ENCODE measurements at regions not wholly inside any gene's neighbourhood (a gene's known extent, or its start where the extent isn't known, plus 50 kb on each side); places are given as distances from the start of the nearest gene placed in this dataset.

GRCh38 chrX:23187819-23188218, 146.8 kb upstream of the PTCHD1 start:
- Histone ChIP-seq H3K9me3 (ENCODE audit: low read length) (no peaks in the 10 kb centered on the region), H2AFZ (ENCODE audit: low read length) (no peak overlapping the region), H3K9me2 (ENCODE audit: low read depth, low read length) (no peaks in the 10 kb centered on the region), H3K9ac (ENCODE audit: low read length) (no peak overlapping the region), H4K20me1 (ENCODE audit: insufficient read depth, low read length) (no peaks in the 10 kb centered on the region), H3K36me3 (ENCODE audit: insufficient read depth, low read length) (no peaks in the 10 kb centered on the region), H3K79me2 (ENCODE audit: insufficient read depth, low read length) (no peaks in the 10 kb centered on the region), H3K4me2 (ENCODE audit: low read length) (no peak overlapping the region), H3F3A (ENCODE audit: insufficient read depth, low read length) (no peaks in the 10 kb centered on the region), H3K27me3 (ENCODE audit: insufficient read depth, low read length) (no peaks in the 10 kb centered on the region), H3K4me1 (ENCODE audit: insufficient read depth, low read length, severe bottlenecking) (no peaks in the 10 kb centered on the region), H3K27ac (ENCODE audit: low read depth, low read length, poor library complexity, severe bottlenecking) (no peak overlapping the region), H3K4me3 (ENCODE audit: low read depth, low read length, poor library complexity, severe bottlenecking) (no peak overlapping the region)
- TF ChIP-seq EZH2 (IDR thresholded peaks at IDR 0.05; ENCODE audit: borderline replicate concordance, low read length) (no peak), CTCF (IDR thresholded peaks at IDR 0.05; ENCODE audit: low read length) (no peak)

GRCh38 chrX:23194885-23195554, 139.6 kb upstream of the PTCHD1 start:
- no peaks in the 10 kb centered on the region for H3K9me2 ChIP-seq (ENCODE audit: low read depth, low read length)
- H3K79me2 ChIP-seq (ENCODE audit: insufficient read depth, low read length) = no peaks in the 10 kb centered on the region
- no peak overlapping the region for H3K27ac ChIP-seq (ENCODE audit: low read depth, low read length, poor library complexity, severe bottlenecking)
- H3K9ac ChIP-seq (ENCODE audit: low read length) = no peak overlapping the region
- no peak overlapping the region for H2AFZ ChIP-seq (ENCODE audit: low read length)
- no peaks in the 10 kb centered on the region for H3K27me3 ChIP-seq (ENCODE audit: insufficient read depth, low read length)
- H3K4me1 ChIP-seq (ENCODE audit: insufficient read depth, low read length, severe bottlenecking) = no peaks in the 10 kb centered on the region
- H3K4me3 ChIP-seq (ENCODE audit: low read depth, low read length, poor library complexity, severe bottlenecking) = no peak overlapping the region
- H3F3A ChIP-seq (ENCODE audit: insufficient read depth, low read length) = no peaks in the 10 kb centered on the region
- TF ChIP-seq CTCF (IDR thresholded peaks at IDR 0.05; ENCODE audit: low read length) (no peak), EZH2 (IDR thresholded peaks at IDR 0.05; ENCODE audit: borderline replicate concordance, low read length) (no peak)
- no peaks in the 10 kb centered on the region for H3K9me3 ChIP-seq (ENCODE audit: low read length)
- H4K20me1 ChIP-seq (ENCODE audit: insufficient read depth, low read length) = no peaks in the 10 kb centered on the region
- no peak overlapping the region for H3K4me2 ChIP-seq (ENCODE audit: low read length)
- H3K36me3 ChIP-seq (ENCODE audit: insufficient read depth, low read length) = no peaks in the 10 kb centered on the region

GRCh38 chrX:23195761-23196160, 138.9 kb upstream of the PTCHD1 start:
- H3F3A ChIP-seq (ENCODE audit: insufficient read depth, low read length) = no peaks in the 10 kb centered on the region
- no peak overlapping the region for H3K27ac ChIP-seq (ENCODE audit: low read depth, low read length, poor library complexity, severe bottlenecking)
- H3K27me3 ChIP-seq (ENCODE audit: insufficient read depth, low read length) = no peaks in the 10 kb centered on the region
- H3K4me3 ChIP-seq (ENCODE audit: low read depth, low read length, poor library complexity, severe bottlenecking) = no peak overlapping the region
- H3K4me1 ChIP-seq (ENCODE audit: insufficient read depth, low read length, severe bottlenecking) = no peaks in the 10 kb centered on the region
- no peaks in the 10 kb centered on the region for H3K79me2 ChIP-seq (ENCODE audit: insufficient read depth, low read length)
- no peak overlapping the region for H3K4me2 ChIP-seq (ENCODE audit: low read length)
- no peaks in the 10 kb centered on the region for H3K36me3 ChIP-seq (ENCODE audit: insufficient read depth, low read length)
- no peak for TF ChIP-seq CTCF (IDR thresholded peaks at IDR 0.05; ENCODE audit: low read length)
- no peak for TF ChIP-seq EZH2 (IDR thresholded peaks at IDR 0.05; ENCODE audit: borderline replicate concordance, low read length)
- H2AFZ ChIP-seq (ENCODE audit: low read length) = no peak overlapping the region
- no peak overlapping the region for H3K9ac ChIP-seq (ENCODE audit: low read length)
- no peaks in the 10 kb centered on the region for H4K20me1 ChIP-seq (ENCODE audit: insufficient read depth, low read length)
- no peaks in the 10 kb centered on the region for H3K9me2 ChIP-seq (ENCODE audit: low read depth, low read length)
- H3K9me3 ChIP-seq (ENCODE audit: low read length) = no peaks in the 10 kb centered on the region

Measured in OCI-LY1 (cell line).